ENCODE measurements at regions not wholly inside any gene's neighbourhood (a gene's known extent, or its start where the extent isn't known, plus 50 kb on each side); places are given as distances from the start of the nearest gene placed in this dataset.

DNA sequence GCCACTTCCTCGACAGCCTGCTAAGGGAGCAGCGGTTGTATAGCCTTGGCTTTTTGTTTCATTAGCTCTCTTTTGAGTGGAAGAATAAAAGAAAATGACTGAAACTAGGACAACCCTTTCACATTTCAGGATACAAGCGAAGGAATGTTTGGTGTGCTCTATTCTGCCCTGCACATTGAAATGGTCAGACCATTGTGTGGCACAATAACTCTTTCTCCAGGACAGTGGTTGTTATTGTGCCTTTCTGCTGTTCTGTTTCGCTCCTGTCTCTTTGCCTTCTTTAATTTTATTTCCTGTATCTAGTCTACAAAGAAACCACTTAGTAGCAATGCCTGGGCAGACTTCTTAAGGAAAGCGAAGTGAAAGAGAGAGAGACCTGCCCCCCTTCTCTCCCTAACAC lies 473.7 kb downstream of the GBA3 start:
- TF ChIP-seq, protein P1, sequence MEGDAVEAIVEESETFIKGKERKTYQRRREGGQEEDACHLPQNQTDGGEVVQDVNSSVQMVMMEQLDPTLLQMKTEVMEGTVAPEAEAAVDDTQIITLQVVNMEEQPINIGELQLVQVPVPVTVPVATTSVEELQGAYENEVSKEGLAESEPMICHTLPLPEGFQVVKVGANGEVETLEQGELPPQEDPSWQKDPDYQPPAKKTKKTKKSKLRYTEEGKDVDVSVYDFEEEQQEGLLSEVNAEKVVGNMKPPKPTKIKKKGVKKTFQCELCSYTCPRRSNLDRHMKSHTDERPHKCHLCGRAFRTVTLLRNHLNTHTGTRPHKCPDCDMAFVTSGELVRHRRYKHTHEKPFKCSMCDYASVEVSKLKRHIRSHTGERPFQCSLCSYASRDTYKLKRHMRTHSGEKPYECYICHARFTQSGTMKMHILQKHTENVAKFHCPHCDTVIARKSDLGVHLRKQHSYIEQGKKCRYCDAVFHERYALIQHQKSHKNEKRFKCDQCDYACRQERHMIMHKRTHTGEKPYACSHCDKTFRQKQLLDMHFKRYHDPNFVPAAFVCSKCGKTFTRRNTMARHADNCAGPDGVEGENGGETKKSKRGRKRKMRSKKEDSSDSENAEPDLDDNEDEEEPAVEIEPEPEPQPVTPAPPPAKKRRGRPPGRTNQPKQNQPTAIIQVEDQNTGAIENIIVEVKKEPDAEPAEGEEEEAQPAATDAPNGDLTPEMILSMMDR (IDR thresholded peaks at IDR 0.05; ENCODE audit: borderline replicate concordance, extremely low read depth, low read length, poor library complexity, severe bottlenecking): no peak
- no peak for TF ChIP-seq EZH2 (IDR thresholded peaks at IDR 0.05; ENCODE audit: borderline replicate concordance, low read depth, low read length, severe bottlenecking)

Measured in DND-41 (cell line).